DND-41 (cell line): ENCODE measurements at regions not wholly inside any gene's neighbourhood (a gene's known extent, or its start where the extent isn't known, plus 50 kb on each side); places are given as distances from the start of the nearest gene placed in this dataset.

Experiments
- CTCF ChIP-seq: IDR thresholded peaks from 2 replicates; pipeline ENCODE4 v1.5.1; 2012; ENCODE audit warnings: borderline replicate concordance, low read length, moderate library complexity, mild to moderate bottlenecking; ENCODE audit not compliant: poor library complexity, severe bottlenecking; ENCODE audit errors: extremely low read depth
- EZH2 ChIP-seq: IDR thresholded peaks from 3 replicates; pipeline ENCODE4 v1.6.1; 2012; ENCODE audit warnings: borderline replicate concordance, low read depth, mild to moderate bottlenecking, moderate library complexity, low read length, inconsistent platforms; ENCODE audit not compliant: severe bottlenecking

DNA sequence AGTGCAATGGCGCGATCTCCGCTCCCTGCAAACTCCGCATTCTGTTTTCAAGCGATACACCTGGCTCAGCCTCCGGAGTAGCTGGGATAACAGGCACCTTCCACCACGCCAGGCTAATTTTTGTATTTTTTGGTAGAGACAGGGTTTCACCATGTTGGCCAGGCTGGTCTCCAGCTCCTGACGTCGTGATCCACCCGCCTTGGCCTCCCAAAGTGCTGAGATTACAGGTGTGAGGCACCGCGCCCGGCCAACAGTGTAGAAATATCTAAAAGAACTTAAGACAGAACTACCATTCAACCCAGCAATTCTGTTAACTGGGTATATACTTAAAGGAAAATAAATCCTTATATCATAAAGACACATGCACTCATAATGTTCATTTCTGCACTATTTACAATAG, 335.3 kb upstream of the LUZP2 start:
- TF ChIP-seq CTCF (no peak), EZH2 (no peak)
